HCT116 (cell line): ENCODE measurements at regions not wholly inside any gene's neighbourhood (a gene's known extent, or its start where the extent isn't known, plus 50 kb on each side); places are given as distances from the start of the nearest gene placed in this dataset.

Source experiments
- ATAC-seq: fragments of 200-7000 bp; cut with Tn5 transposase; 2 replicates; pipeline ENCODE4 v1.9.1; 2020; ENCODE audit warnings: mild to moderate bottlenecking, moderate library complexity
- BruUV-seq: library from RNA; stranded (reverse); fragments of 400-500 nt; replicated peaks from 2 replicates; lab custom pipeline; 2021; lab: Mats Ljungman, UMichigan
- CTCF ChIA-PET: fragments of 300-600 bp; sonication (Branson Sonifier 250); formaldehyde crosslinking; loops from one replicate; lab custom pipeline; 2021; ENCODE audit warnings: antibody characterized with exemption; lab: Charles Lee
- POLR2A ChIA-PET: fragments of 300-600, 350-600 bp; sonication (Branson Sonifier 250); formaldehyde crosslinking; loops from one replicate; lab custom pipeline; 2021; ENCODE audit warnings: antibody characterized with exemption; lab: Charles Lee
- RAD21 ChIA-PET, 2 experiments: fragments of 300-600 bp; sonication (Branson Sonifier 250); formaldehyde crosslinking; loops; one replicate each; lab custom pipeline; 2023; ENCODE audit warnings: low total read pairs in 2 of 2; ENCODE audit not compliant: uncharacterized antibody in 2 of 2, unreplicated experiment in 2 of 2, low non-redundant PET in 1 of 2; lab: Charles Lee
- DNase-seq: peaks from one replicate; pipeline ENCODE4 v3.0.0-alpha.2; 2010; ENCODE audit warnings: low read depth, low spot score
- H2AFZ ChIP-seq: fragments of 200-600 bp; shearing (Covaris generic), sonication (generic); 2 replicates; pipeline ENCODE4 v1.6.1; 2017; ENCODE audit warnings: low read depth, mixed run types, mixed read lengths, antibody characterized with exemption, low read length; ENCODE audit not compliant: poor library complexity, severe bottlenecking
- H3K27ac ChIP-seq: 2 replicates; pipeline ENCODE4 v1.5.1; 2012; ENCODE audit warnings: low read depth, low read length
- H3K27me3 ChIP-seq: fragments of 200-600 bp; sonication (generic); 2 replicates; pipeline ENCODE4 v1.6.1; 2016; ENCODE audit warnings: mixed run types, low read length, mixed read lengths; ENCODE audit not compliant: insufficient read depth
- H3K36me3 ChIP-seq, 2 experiments: fragments of 200-500 bp in 1 of 2; fragments of 200-600 bp in 1 of 2; sonication (Bioruptor generic) in 1 of 2; sonication (generic) in 1 of 2; 2 replicates each; pipeline versions ENCODE4 v1.5.1 to v1.6.1; 2014 to 2016; ENCODE audit warnings: low read length in 2 of 2, inconsistent platforms in 1 of 2, mixed read lengths in 1 of 2, mixed run types in 1 of 2; ENCODE audit not compliant: insufficient read depth in 2 of 2, control insufficient read depth in 1 of 2
- H3K4me1 ChIP-seq, 2 experiments: fragments of 200-600 bp in 1 of 2; sonication (generic) in 1 of 2; 2 replicates each; pipeline versions ENCODE4 v1.5.1 to v1.6.1; 2012 to 2017; ENCODE audit warnings: low read length in 2 of 2, inconsistent platforms in 1 of 2, mild to moderate bottlenecking in 1 of 2, mixed read lengths in 1 of 2, mixed run types in 1 of 2, moderate library complexity in 1 of 2; ENCODE audit not compliant: insufficient read depth in 2 of 2, control insufficient read depth in 1 of 2
- H3K4me2 ChIP-seq: fragments of 200-600 bp; sonication (generic); 2 replicates; pipeline ENCODE4 v1.6.1; 2017; ENCODE audit warnings: mixed run types, low read length, mixed read lengths
- H3K4me3 ChIP-seq, 2 experiments: fragments of 200-600 bp in 1 of 2; sonication (generic) in 1 of 2; replicated peaks in 1 of 2; 2 replicates each; pipeline ENCODE4 v1.5.1; 2011 to 2016; ENCODE audit warnings: low read length in 2 of 2, control low read depth in 1 of 2, low read depth in 1 of 2, mild to moderate bottlenecking in 1 of 2, mixed read lengths in 1 of 2, mixed run types in 1 of 2
- H3K79me2 ChIP-seq: fragments of 200-600 bp; sonication (generic); 2 replicates; pipeline ENCODE4 v1.6.1; 2017; ENCODE audit warnings: mild to moderate bottlenecking, mixed run types, low read length, moderate library complexity, mixed read lengths; ENCODE audit not compliant: insufficient read depth
- H3K9ac ChIP-seq: fragments of 200-600 bp; sonication (generic); 2 replicates; pipeline ENCODE4 v1.6.1; 2016; ENCODE audit warnings: low read length, mixed read lengths
- H3K9me2 ChIP-seq: fragments of 200-600 bp; sonication (generic), shearing (Covaris generic); 2 replicates; pipeline ENCODE4 v1.6.1; 2017; ENCODE audit warnings: mixed run types, mild to moderate bottlenecking, moderate library complexity; ENCODE audit not compliant: insufficient read depth
- H3K9me3 ChIP-seq, 2 experiments: fragments of 200-500 bp in 1 of 2; fragments of 200-600 bp in 1 of 2; sonication (Bioruptor generic) in 1 of 2; sonication (generic) in 1 of 2; 2 replicates each; pipeline ENCODE4 v1.6.1; 2014 to 2017; ENCODE audit warnings: low read length in 2 of 2, mixed read lengths in 2 of 2, inconsistent platforms in 1 of 2, low read depth in 1 of 2, mild to moderate bottlenecking in 1 of 2, mixed run types in 1 of 2, moderate library complexity in 1 of 2; ENCODE audit not compliant: control insufficient read depth in 1 of 2, insufficient read depth in 1 of 2
- H4K20me1 ChIP-seq: fragments of 200-600 bp; sonication (generic), shearing (Covaris generic); 2 replicates; pipeline ENCODE4 v1.6.1; 2017; ENCODE audit warnings: mixed run types, mild to moderate bottlenecking, moderate library complexity; ENCODE audit not compliant: insufficient read depth
- EGR1 ChIP-seq: IDR thresholded peaks from 2 replicates; pipeline ENCODE4 v1.6.1; 2012; ENCODE audit warnings: low read depth
- ELF1 ChIP-seq: IDR thresholded peaks from 2 replicates; pipeline ENCODE4 v1.6.1; 2012; ENCODE audit warnings: low read depth, borderline replicate concordance
- EZH2 ChIP-seq: fragments of 200-600 bp; sonication (generic); IDR thresholded peaks from 2 replicates; pipeline ENCODE4 v1.6.1; 2017; ENCODE audit warnings: antibody characterized with exemption, mixed run types
- FOSL1 ChIP-seq: IDR thresholded peaks from 2 replicates; pipeline ENCODE4 v1.6.1; 2012; ENCODE audit warnings: low read depth
- JUND ChIP-seq: IDR thresholded peaks from 2 replicates; pipeline ENCODE4 v1.6.1; 2012
- POLR2A ChIP-seq: IDR thresholded peaks from 2 replicates; pipeline ENCODE4 v1.7.0; 2011; ENCODE audit warnings: borderline replicate concordance; ENCODE audit not compliant: insufficient read depth, insufficient read length; ENCODE audit errors: extremely low read depth
- POLR2AphosphoS5 ChIP-seq: IDR thresholded peaks from 2 replicates; pipeline ENCODE4 v1.6.1; 2011; ENCODE audit warnings: mild to moderate bottlenecking, low read depth, low read length, moderate library complexity
- RAD21 ChIP-seq: IDR thresholded peaks from 2 replicates; pipeline ENCODE4 v1.6.1; 2012; ENCODE audit warnings: low read depth, mild to moderate bottlenecking
- SIN3A ChIP-seq: IDR thresholded peaks from 2 replicates; pipeline ENCODE4 v1.6.1; 2012; ENCODE audit warnings: low read depth
- SP1 ChIP-seq: IDR thresholded peaks from 2 replicates; pipeline ENCODE4 v1.6.1; 2012; ENCODE audit warnings: low read depth
- SRF ChIP-seq: IDR thresholded peaks from 2 replicates; pipeline ENCODE4 v1.6.1; 2012; ENCODE audit warnings: low read depth
- YY1 ChIP-seq: IDR thresholded peaks from 2 replicates; pipeline ENCODE4 v1.6.1; 2011; ENCODE audit warnings: low read length, low read depth, moderate library complexity, mild to moderate bottlenecking; ENCODE audit not compliant: insufficient replicate concordance; ENCODE audit errors: extremely low read depth
- intact Hi-C: fragments of 100-400 bp; cut with micrococcal nuclease; formaldehyde crosslinking; loops from 2 replicates; pipeline ENCODE4 v1.10.0; 2022

DNA sequence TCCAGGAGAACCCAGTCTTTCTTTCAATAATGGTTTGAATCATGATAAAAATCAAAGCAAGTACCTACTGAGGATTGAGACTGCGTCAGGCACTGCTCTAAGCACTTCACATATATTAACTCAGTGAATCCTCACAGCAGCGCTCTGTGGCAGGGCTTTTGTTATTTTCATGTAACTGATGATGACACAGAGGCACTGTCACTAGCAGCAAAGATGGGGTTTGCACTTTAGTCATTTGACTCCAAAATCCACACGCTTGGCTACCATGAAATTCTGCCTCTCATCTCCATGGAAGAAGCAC lies 98.8 kb upstream of the GSC start:
- intact Hi-C loops: no loop called here
- no peak for ATAC-seq
- H3K9me3 ChIP-seq: no peaks in the 10 kb centered on the region
- no peak overlapping the region for H3K9ac ChIP-seq
- ChIA-PET RAD21 (no interaction called here), CTCF (no interaction called here), POLR2A (no interaction called here)
- H3K27ac ChIP-seq: no peak overlapping the region
- H4K20me1 ChIP-seq: no peaks in the 10 kb centered on the region
- no peaks in the 10 kb centered on the region for H3K79me2 ChIP-seq
- H3K36me3 ChIP-seq: no peaks in the 10 kb centered on the region
- no TSS peak for BruUV-seq
- no peak overlapping the region for H3K4me3 ChIP-seq
- no peaks in the 10 kb centered on the region for H3K4me1 ChIP-seq
- peaks cover 6% of the 10 kb centered on the region; the same call in 1 of the 2 replicates for H3K27me3 ChIP-seq
- H3K9me2 ChIP-seq: no peaks in the 10 kb centered on the region
- H3K4me2 ChIP-seq: no peak overlapping the region
- no peak for DNase-seq
- TF ChIP-seq YY1 (no peak), RAD21 (no peak), POLR2AphosphoS5 (no peak)
- H2AFZ ChIP-seq: no peak overlapping the region

- Histone ChIP-seq H2AFZ (no peak overlapping the region), H3K79me2 (no peaks in the 10 kb centered on the region), H3K9me3 (no peaks in the 10 kb centered on the region), H3K9me2 (no peaks in the 10 kb centered on the region), H3K4me1 (no peaks in the 10 kb centered on the region), H3K27ac (no peak overlapping the region), H3K36me3 (no peaks in the 10 kb centered on the region), H4K20me1 (no peaks in the 10 kb centered on the region), H3K4me2 (no peak overlapping the region), H3K4me3 (no peak overlapping the region), H3K9ac (no peak overlapping the region), H3K27me3 (peaks cover 6% of the 10 kb centered on the region; the same call in 1 of the 2 replicates)
- ATAC-seq: no peak
- CTCF ChIA-PET: no interaction called here
- TF ChIP-seq ELF1: no peak
- no peak for TF ChIP-seq FOSL1
- no peak for TF ChIP-seq SP1
- no peak for TF ChIP-seq RAD21
- TF ChIP-seq POLR2A: no peak
- no peak for TF ChIP-seq YY1
- TF ChIP-seq SRF: no peak
- no peak for TF ChIP-seq SIN3A
- no peak for TF ChIP-seq JUND
- no peak for TF ChIP-seq EGR1
- TF ChIP-seq POLR2AphosphoS5: no peak
- TF ChIP-seq EZH2: no peak
- POLR2A ChIA-PET: no interaction called here
- RAD21 ChIA-PET: no interaction called here
- no peak for DNase-seq
- BruUV-seq: no TSS peak
- intact Hi-C loops: no loop called here
Measured at GRCh38 chr14:94867946-94868771, 98.2 kb upstream of the GSC start.
